H1 (cell line): ENCODE measurements at regions not wholly inside any gene's neighbourhood (a gene's known extent, or its start where the extent isn't known, plus 50 kb on each side); places are given as distances from the start of the nearest gene placed in this dataset.

Source experiments
- ATF2 ChIP-seq: IDR thresholded peaks from 2 replicates; pipeline ENCODE4 v1.6.1; 2012; ENCODE audit warnings: low read length, inconsistent platforms
- BRCA1 ChIP-seq: IDR thresholded peaks from 2 replicates; pipeline ENCODE4 v1.6.1; 2012; ENCODE audit warnings: low read depth, low read length, improper control_type of control experiment
- CREB1 ChIP-seq: IDR thresholded peaks from 2 replicates; pipeline ENCODE4 v1.6.1; 2012; ENCODE audit warnings: inconsistent platforms
- KDM5A ChIP-seq: fragments of 200-600 bp; IDR thresholded peaks from 2 replicates; pipeline ENCODE4 v1.7.1; 2012; ENCODE audit warnings: mild to moderate bottlenecking, low read length, inconsistent platforms, mixed read lengths
- MAX ChIP-seq: IDR thresholded peaks from 2 replicates; pipeline ENCODE4 v1.6.1; 2012; ENCODE audit warnings: inconsistent platforms
- NRF1 ChIP-seq: IDR thresholded peaks from 2 replicates; pipeline ENCODE4 v1.6.1; 2011; ENCODE audit warnings: mild to moderate bottlenecking, low read depth, low read length, improper control_type of control experiment
- RBBP5 ChIP-seq: IDR thresholded peaks from 2 replicates; pipeline ENCODE4 v1.7.1; 2012; ENCODE audit warnings: low read depth, mild to moderate bottlenecking, inconsistent platforms, low read length, moderate library complexity, borderline replicate concordance
- TF ChIP-seq, protein P1 (sequence below), 3 experiments: IDR thresholded peaks; 1 replicate in 2 of 3; 2 replicates in 1 of 3; pipeline versions ENCODE4 v1.5.1 to v1.6.1; 2011; ENCODE audit warnings: low read length in 3 of 3, mild to moderate bottlenecking in 3 of 3, inconsistent platforms in 2 of 3, low read depth in 1 of 3, moderate library complexity in 1 of 3; ENCODE audit not compliant: insufficient read depth in 1 of 3; ENCODE audit errors: control extremely low read depth in 1 of 3

GRCh38 chr21:36534656-36535055 lies 54.7 kb upstream of the CLDN14 start (continued):
- TF ChIP-seq, protein P1, sequence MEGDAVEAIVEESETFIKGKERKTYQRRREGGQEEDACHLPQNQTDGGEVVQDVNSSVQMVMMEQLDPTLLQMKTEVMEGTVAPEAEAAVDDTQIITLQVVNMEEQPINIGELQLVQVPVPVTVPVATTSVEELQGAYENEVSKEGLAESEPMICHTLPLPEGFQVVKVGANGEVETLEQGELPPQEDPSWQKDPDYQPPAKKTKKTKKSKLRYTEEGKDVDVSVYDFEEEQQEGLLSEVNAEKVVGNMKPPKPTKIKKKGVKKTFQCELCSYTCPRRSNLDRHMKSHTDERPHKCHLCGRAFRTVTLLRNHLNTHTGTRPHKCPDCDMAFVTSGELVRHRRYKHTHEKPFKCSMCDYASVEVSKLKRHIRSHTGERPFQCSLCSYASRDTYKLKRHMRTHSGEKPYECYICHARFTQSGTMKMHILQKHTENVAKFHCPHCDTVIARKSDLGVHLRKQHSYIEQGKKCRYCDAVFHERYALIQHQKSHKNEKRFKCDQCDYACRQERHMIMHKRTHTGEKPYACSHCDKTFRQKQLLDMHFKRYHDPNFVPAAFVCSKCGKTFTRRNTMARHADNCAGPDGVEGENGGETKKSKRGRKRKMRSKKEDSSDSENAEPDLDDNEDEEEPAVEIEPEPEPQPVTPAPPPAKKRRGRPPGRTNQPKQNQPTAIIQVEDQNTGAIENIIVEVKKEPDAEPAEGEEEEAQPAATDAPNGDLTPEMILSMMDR (IDR thresholded peaks at IDR 0.05; ENCODE audit: control extremely low read depth in 1 of 3, insufficient read depth in 1 of 3, low read depth in 1 of 3, low read length in 3 of 3): no peak
- TF ChIP-seq MAX: no peak
- no peak for TF ChIP-seq BRCA1
- no peak for TF ChIP-seq CREB1
- TF ChIP-seq KDM5A: no peak
- TF ChIP-seq ATF2: no peak
- no peak for TF ChIP-seq NRF1
- no peak for TF ChIP-seq RBBP5
- TF ChIP-seq, all 59 proteins: peak for 0
